Hindlimb muscle (tissue), 1 donor: ENCODE measurements at regions not wholly inside any gene's neighbourhood (a gene's known extent, or its start where the extent isn't known, plus 50 kb on each side); places are given as distances from the start of the nearest gene placed in this dataset.
A peak's percentile ranks its signal among the peaks of the same experiment; 100 is the strongest.
"Not testable (repeated sequence)": the region's sequence is repeated elsewhere in the genome, so short reads cannot be mapped to it uniquely, and the experiment has no call there.

ENCODE experiments used
- DNase-seq: peaks from one replicate; pipeline ENCODE4 v3.0.0-alpha.2; 2013

DNA sequence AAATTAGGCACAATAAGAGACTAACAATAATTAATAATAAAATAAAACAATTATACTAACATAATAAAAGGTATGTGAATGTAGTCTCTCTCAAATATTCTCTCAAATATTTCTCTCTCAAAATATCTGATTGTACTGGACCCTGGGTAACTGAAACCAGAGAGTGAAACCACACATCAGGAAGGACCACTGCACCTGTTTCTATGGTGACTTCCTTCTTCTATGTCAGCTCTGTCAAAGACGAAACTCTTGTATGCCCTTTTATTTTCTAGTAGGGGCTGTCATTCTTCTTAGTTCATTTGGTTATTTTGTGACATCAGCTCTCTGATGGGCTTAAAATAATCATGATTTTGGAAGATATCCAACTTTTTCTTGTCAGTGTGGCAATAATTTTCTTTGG lies 428.0 kb upstream of the TPK1 start:
- DNase-seq = no peak

DNA sequence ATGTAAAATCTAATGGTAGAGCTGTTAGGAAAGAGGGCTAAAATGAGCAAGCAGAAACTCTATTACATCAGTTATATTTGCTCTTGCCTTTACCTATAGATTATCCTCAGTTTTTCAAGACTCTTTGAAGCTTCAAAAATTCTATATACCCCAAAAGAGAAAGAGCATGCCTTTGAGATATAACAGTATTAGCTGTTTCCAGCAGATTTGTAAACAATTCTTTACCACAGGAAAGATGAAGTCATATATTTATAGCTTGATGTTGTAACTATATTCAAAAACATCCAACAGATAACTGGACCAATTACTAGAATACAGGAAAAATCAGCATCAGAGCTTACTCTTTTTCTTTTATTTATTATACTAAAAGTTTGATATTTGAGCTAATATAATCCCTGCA lies 416.2 kb upstream of the TPK1 start:
- no peak for DNase-seq

DNA sequence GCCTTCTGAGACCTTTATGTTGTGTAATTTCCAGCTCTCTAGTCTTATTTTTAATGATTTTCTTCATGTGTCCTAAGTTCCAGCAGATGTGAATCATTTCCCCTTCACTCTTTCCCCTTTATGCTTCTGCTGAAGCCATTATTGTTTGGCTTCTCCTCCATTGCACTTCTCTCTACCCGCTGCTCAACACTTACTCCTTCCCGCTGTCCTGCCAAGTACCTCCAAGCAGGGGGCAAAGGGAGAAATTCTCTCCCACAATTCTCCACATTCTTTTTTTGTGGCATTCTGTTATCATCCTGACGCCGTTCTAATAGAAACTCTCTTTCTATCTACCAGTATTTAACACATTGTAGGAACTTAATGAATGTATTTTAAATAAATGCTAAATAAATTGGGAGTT lies 388.9 kb upstream of the TPK1 start:
- DNase-seq = no peak

DNA sequence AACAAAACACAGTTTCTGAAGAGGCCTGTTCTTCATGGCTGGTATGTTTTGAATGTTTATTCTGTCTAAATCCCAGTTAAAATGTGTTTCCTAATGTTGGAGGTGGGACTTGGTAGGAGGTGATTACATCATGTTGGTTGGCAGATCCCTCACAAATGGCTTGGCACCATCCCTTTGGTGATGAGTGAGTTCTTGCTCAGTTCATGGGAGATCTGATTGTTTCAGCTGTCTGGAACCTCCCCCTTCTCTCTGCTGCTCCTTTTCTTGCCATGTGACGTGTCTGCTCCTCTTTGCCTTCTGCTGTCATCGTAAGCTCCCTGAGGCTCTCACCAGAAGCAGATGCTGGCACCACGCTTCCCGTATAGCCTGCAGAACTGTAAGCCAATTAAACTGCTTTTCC lies 383.6 kb upstream of the TPK1 start:
- DNase-seq = no peak

DNA sequence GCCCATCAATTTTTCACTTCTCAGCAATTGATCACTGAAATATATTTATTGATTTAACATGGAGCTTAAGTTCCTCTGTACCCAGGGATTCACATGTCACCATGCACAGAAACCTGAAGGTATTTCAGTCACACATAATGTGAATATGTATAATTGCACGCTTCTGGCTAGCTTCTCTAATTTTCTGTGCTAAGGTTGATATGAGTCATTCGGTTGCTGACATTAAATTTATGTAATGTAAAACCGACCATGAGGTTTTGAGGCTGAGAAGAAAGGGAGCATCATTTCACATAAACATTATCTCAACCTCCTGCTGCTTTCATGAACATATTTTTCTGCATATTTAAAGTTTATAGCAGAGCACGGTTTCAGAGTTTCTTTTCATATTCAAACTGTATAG lies 381.0 kb upstream of the TPK1 start:
- DNase-seq = no peak

DNA sequence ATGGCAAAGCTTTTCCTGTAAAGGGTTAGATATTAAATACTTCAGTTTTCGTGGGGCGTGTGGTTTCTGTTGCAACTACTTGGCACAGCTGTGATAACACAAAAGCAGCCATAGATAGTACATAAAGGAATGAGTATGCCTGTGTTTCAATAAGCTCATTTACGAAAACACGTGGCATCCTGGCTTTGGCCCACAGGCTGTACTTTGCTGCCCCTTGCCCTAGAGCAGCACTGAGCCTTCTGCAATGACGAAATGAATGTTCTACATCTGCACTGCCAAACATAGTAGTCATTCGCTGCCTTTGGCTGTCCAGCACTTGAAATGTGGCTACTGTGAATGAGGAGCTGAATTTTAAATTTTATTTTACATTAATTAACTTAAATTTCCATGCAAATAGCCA lies 376.2 kb upstream of the TPK1 start:
- no peak for DNase-seq

DNA sequence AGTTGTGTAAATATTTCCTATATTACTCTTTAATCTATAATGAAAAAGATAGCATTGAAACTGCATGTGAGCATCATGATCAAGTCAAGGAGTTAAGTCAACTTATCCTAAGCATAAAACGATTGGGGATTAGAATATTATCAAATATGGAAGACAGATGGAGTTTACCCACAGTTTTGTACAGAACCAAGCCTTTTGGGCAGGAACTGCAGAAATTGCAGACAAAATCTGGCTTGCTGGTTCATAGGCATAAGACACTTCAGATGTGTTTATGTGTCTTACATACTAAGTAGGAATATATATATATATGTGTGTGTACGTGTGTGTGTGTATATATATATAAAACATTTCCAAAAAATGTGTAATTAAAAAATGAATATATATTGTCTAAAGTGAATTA lies 375.4 kb upstream of the TPK1 start:
- no peak for DNase-seq

DNA sequence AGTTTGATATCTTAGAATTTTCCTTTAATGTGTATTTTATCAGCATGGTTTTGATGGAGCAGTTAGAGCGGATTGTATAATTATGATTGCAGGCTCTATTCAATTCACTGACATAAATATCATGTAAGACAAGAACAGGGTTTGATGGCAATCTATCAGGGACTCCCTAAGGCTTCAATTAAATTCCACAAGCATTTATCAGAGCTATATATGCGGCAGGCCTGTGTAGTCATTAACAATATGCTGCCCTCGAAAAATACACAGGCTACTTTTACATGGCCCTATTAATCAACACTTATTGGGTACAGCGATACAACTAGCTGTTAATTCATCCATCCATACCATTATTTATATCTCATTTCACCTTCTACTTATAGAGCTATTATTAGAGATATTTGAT lies 358.1 kb upstream of the TPK1 start:
- no peak for DNase-seq

DNA sequence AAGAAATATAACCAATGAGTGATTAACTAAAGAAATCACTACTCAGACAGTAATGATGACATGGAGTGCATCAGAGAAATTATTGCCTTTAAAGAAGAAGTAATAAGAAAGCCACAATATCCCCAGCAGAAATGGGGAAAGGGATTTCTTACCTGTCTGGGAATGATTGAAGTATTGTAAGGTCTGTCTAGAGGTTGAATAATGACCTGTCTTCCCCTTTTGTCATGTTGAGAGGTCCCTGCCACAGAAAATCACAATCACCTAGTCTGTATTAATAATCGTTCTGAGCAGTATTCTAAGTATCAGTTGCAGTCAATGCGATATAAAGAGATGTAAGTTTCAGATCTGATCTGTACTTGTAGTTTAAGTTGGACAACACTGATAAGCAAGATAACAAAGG lies 349.1 kb upstream of the TPK1 start:
- no peak for DNase-seq

DNA sequence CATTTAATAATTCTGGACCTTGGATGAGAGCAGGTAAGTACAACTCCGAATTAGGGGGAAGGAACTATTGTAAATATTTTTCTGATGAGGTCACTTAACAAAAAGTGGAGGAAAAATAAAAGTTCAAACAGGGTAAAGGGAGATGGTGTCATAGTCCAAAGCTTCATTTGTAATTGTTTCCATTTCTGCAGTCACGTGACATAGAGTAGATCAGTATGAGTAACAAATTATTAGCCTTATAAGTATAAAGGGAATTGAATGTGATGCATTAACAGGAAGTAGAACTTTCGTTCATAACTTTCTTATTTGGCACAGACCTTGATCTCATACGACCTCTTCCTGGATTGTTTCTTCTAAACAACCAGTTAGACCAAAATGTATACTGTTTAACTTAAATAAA lies 347.2 kb upstream of the TPK1 start:
- no peak for DNase-seq

DNA sequence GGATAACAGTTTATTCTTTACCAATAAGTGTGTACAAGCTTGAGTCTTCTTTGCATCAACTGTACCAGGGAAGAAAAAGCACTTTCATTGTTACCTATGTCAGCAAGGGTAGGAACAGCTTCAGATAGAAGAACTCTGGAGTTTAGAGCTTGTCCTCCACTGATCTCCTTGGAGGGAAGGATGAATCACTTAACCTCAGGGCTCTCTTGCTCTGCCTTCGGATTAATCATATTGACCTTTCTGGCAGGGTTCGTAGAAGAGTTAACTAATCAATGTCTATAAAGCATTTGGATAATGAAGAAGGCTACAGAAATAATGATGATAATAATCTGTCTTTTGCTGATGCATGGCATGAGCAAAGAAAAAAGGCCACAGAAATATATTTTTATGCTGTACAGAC lies 339.5 kb upstream of the TPK1 start:
- no peak for DNase-seq

DNA sequence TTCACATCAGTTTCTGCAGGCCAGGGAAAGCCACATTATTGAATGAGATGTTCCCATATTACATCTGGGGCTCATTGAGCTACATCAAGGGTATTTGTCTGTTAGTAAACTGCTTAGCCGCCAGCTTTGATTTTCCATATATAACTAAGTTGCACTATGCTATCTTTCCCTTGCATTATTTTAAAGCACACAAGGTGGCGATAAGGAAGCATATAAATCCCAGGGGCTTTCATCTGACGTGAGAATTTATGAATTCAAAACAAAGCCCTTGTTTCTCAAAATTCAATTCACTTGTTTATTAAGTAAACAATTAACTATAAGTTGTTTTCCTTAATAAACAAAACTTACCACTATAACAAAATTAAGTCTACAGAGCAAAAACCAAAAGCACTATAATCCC lies 334.1 kb upstream of the TPK1 start:
- no peak for DNase-seq

DNA sequence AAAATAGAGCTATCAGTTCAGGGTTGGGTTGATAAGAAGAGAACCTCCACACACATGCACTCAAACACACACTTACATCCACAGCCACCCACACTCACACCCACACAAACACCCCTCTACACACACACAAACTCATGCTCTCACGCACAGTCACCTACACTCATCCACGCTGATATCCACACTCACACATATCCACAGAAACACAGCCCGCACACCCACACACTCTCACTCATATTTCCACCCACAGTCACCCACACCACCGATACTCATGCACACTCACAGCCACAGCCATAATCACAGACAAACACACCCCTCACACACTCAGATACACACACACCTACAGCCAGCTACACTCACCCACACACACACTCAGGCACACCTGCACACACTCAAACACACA lies 333.0 kb upstream of the TPK1 start:
- no peak for DNase-seq

DNA sequence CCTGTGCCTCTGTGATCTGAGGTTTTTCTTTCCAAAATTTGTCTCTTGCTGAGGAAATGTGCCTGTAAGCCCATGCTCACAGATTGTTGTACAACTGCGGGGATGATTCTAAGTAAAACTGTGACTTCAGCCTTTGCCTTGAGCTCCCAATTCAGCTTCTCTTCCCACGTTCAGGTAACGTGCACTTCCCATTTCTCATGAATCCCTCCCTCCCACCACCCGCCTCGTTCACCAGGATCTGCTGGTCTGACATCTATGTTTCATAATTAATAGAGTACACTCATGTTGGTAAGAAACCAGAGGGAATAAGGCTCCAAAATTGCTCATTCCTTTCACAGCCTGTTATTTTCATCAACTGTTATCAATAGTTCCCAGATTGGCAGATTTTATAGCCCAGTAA lies 332.6 kb upstream of the TPK1 start:
- DNase-seq = no peak

DNA sequence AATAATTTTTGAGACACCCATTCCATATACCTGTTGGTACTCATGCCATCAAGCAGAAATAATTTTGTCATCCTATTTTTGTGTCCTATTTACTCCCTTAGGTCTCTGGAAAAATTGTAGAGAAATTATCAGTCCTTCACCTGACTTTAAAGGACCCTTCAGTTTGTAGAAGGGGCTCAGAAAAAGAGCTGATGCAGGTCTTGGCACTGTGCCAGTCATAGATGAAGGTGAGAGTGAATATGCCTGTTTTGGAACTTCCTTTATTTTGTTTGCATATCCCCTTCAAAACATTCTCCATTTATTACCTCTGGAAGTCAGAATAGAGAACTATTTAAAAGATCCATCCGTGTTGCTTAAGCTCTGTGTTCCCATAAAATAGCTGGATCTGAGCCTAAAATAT lies 321.0 kb upstream of the TPK1 start:
- no peak for DNase-seq

DNA sequence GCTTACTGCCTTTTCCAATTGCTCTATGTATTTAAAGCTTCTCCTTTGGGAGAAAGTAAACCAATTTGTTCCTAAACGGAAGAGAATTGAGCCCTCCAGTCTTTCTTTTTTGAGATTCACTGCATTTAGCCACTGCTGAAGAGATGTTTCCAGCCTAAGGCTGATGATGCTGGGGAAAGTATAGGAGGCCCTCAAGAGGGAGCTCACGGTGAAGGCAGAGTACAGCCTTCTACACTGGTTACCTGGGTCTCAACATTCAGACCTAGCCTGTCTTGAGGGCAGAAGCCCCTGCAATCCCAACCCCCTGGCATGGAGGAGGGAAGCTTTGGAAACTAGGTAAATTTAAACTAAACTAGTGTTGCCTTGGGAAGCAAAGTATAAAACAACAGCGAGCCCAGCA lies 316.7 kb upstream of the TPK1 start:
- no peak for DNase-seq

DNA sequence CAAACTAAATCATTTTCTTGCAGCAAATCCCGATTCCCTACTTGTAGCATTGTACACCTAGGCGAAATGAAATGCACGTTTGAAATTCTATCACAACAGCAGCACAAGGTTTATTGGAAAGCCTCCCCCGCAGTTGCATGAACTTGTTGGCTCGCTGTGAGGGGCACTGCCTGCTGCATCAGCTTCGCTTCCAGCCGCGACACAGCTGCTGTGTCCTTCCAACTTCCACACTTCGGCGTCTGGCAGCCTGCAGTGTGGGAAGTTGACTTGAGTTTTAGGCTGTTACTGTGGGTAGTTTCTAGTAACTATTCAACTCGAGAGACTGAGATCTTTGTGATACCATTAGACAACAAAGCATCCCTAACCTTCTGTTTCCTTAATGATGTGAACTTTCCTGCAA lies 315.8 kb upstream of the TPK1 start:
- DNase-seq = peak; percentile 6

DNA sequence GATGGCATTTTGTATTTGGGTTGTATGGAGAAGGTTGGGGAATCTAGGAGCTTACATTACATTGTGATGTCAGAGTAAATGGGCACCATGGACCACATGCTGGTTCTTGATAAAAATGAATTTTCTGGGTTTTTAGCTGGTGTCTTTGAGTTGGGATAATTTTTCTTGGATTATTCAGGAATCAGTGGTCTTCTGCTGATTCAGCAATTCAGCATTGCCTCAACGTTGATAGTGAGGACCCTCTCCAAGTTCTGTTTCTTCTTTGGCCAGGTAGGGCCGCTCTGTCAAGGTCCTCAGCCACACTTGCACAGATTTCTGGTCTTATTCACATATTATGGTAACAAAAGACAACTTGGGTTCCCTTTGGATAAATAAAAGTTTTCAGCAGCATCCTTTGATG lies 312.0 kb upstream of the TPK1 start:
- no peak for DNase-seq

DNA sequence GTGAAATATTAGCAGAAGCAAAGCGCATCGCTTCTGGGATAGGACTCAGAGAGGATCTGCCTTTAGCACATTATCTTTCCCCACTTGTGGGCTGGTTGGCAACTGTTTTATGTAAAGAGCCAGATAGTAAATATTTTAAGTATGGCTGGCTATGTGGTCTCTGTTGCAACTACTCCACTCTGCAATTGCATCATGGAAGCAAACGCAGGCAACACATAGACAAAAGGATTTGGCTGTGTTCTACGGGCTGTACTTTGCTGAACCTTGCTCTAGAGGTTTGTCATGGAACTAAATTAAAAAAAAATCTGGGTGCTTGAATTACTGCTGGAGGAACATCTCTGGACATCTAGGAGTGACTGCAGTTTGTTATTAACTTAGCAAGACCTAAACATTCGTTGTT lies 307.8 kb upstream of the TPK1 start:
- no peak for DNase-seq

DNA sequence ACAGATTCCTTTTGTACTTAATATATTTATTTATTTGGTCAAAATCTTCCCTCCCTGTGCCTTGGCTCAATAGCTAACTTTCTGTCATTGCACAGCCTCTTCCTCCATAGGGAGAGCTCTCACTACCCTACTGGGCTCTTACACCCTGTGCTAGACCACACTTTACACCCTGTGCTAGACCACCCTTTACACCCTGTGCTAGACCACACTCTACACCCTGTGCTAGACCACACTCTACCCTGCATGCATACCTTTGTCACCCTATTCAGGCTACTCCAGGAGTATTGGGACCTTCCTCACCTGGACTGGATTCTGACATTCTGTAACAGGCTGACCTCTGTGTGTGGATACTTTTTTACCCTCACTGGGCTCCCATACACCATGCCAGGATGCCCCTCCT lies 298.5 kb upstream of the TPK1 start:
- no peak for DNase-seq

DNA sequence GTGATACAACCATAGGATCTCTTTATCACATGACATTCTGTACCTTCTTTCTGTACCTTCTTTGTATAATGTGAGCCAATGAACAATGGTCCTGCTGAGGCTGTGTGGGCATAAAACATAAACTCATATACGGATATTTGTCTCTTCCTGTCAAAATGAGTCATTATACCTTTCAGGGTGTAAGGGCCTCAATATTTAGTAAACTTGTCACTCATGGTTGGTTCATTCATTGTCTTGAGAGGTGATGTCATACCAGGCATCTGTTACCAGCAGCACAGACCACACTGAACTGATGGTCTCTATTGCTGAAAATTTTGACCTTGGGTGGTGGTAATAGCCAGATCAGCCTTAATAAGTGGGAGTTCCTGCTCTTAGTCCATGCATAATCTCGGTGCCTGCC lies 287.6 kb upstream of the TPK1 start:
- no peak for DNase-seq

DNA sequence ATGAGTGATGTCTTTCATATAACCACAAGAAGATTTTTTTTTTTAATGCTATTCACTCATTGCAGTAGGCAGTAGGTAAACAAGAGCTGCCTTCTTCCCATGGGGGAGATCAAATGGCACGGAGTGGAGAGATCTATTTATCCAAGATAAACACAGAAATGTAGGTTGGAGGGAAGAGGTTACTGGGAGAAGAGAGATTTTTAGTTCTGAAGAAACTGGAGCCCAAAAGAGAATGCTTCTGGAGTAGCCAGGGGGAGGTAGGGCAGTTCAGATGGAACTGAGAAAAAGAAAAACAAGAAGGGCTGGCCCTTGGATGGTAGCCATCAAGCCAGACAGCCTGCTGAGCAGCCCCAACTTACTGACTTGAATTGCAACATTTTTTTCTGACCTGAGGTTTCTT lies 270.1 kb upstream of the TPK1 start:
- DNase-seq = no peak

DNA sequence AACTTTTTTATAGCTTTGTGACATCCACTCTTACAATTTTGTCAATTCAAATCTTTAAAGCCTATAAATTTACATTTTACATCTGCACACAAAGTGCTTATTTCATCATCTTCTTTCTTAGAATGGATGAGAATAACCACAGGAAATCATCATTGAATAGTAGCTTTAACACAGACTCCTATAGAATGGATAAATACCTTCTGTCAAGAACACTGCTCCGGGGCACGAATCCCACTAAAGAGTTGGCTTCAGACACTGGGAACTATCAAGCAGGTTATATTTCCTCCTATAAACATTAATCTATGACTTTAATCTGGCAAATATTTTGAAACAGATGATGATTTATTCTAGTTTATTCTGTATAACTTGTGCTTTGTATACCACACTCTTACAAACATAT lies 269.7 kb upstream of the TPK1 start:
- DNase-seq = no peak

DNA sequence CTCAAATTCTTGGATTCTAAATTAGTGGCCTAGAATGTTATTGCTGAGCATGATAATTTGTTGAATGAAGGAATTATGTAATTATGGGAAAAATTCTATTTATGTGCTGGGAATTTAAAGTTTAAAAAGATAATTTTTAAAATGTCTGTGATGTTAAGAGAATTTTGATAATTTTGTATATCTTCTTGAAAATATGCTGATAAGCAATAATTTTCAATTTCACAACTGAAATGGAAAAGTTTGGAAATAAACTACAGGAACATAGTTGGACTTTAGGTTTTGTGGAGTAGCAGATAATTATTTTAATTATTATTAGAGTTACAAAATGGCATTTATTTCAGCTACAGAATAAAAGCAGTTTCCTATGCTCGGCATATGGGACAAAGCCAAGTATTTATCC lies 268.5 kb upstream of the TPK1 start:
- no peak for DNase-seq

DNA sequence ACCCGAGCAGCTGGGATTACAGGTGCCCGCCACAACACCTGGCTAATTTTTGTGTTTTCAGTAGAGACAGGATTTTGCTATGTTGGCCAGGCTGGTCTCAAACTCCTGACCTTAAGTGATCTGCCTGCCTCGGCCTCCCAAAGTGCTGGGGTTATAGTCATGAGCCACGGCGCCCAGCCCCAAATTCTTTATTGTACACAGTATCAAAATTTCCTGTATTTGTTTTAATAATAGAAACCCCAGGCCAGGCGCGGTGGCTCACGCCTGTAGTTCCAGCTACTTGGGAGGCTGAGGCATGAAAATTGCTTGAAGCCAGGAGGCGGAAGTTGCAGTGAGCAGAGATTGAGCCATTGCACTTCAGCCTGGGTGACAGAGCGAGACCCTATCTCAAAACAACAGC lies 266.3 kb upstream of the TPK1 start:
- DNase-seq = not testable (repeated sequence)

DNA sequence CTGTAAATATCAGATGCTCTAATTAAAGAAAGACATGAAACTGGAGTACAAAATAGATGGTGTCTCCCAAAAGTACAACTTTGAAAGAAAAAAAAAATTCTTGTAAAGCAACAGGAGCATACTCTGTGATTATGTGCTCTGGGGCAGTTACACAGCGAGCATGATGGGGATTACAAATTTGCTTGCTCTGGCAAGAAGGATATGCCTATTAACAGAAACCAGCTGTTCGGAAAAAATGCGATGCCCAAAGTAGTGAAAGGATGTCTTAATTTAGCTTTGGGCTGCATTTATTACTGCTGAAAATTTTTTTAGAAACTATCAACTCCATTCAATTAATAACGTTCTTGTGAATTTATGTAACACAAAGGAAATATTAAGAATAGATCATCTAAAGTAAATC lies 256.9 kb upstream of the TPK1 start:
- peak; percentile 6 for DNase-seq
